ENCODE measurements at regions not wholly inside any gene's neighbourhood (a gene's known extent, or its start where the extent isn't known, plus 50 kb on each side); places are given as distances from the start of the nearest gene placed in this dataset.

- TF ChIP-seq CTCF (IDR thresholded peaks at IDR 0.05; ENCODE audit: low read depth, low read length, poor library complexity, severe bottlenecking) (no peak), EZH2phosphoT487 (IDR thresholded peaks at IDR 0.05; ENCODE audit: borderline replicate concordance, low read length) (no peak)
These were observed 322.9 kb downstream of the BCOR start for GRCh38 chrX:39774774-39775328.

Measured in DOHH2 (cell line).